ENCODE measurements at regions not wholly inside any gene's neighbourhood (a gene's known extent, or its start where the extent isn't known, plus 50 kb on each side); places are given as distances from the start of the nearest gene placed in this dataset.
A peak's percentile ranks its signal among the peaks of the same experiment; 100 is the strongest.

- no peak overlapping the region for H3K27ac ChIP-seq (ENCODE audit: low read depth, low read length, poor library complexity, severe bottlenecking)
- no peak for DNase-seq (ENCODE audit: low spot score)
- POLR2A ChIA-PET (ENCODE audit: low non-redundant PET) = no interaction called here
- no peak for TF ChIP-seq EZH2 (IDR thresholded peaks at IDR 0.05; ENCODE audit: borderline replicate concordance, low read depth, low read length, poor library complexity, severe bottlenecking)
- TF ChIP-seq, protein P1, sequence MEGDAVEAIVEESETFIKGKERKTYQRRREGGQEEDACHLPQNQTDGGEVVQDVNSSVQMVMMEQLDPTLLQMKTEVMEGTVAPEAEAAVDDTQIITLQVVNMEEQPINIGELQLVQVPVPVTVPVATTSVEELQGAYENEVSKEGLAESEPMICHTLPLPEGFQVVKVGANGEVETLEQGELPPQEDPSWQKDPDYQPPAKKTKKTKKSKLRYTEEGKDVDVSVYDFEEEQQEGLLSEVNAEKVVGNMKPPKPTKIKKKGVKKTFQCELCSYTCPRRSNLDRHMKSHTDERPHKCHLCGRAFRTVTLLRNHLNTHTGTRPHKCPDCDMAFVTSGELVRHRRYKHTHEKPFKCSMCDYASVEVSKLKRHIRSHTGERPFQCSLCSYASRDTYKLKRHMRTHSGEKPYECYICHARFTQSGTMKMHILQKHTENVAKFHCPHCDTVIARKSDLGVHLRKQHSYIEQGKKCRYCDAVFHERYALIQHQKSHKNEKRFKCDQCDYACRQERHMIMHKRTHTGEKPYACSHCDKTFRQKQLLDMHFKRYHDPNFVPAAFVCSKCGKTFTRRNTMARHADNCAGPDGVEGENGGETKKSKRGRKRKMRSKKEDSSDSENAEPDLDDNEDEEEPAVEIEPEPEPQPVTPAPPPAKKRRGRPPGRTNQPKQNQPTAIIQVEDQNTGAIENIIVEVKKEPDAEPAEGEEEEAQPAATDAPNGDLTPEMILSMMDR (conservative IDR thresholded peaks at IDR 0.05; ENCODE audit: low read depth, low read length) = no peak
- H3K36me3 ChIP-seq (ENCODE audit: insufficient read depth, low read length, poor library complexity, severe bottlenecking) = no peaks in the 10 kb centered on the region
- intact Hi-C loops (cut with micrococcal nuclease; ENCODE audit: unreplicated experiment) = no loop called here
- no peaks in the 10 kb centered on the region for H3K9me3 ChIP-seq (ENCODE audit: low read depth, low read length, poor library complexity, severe bottlenecking)
- H3K27me3 ChIP-seq (replicated peaks; ENCODE audit: insufficient read depth, low read depth, low read length, poor library complexity) = peaks cover 7% of the 10 kb centered on the region
- BruUV-seq (replicated peaks) = no TSS peak
- CTCF ChIA-PET = no interaction called here
- H3K4me3 ChIP-seq (ENCODE audit: low read depth, low read length, poor library complexity, severe bottlenecking) = no peak overlapping the region
- H3K4me1 ChIP-seq (ENCODE audit: insufficient read depth, low read length, poor library complexity, severe bottlenecking) = no peaks in the 10 kb centered on the region
Measured at GRCh38 chr1:11407301-11407994, 71.5 kb upstream of the DISP3 start.

- no TSS peak for BruUV-seq (replicated peaks)
- CTCF ChIA-PET = no interaction called here
Measured at GRCh38 chr1:11412141-11412540, 66.8 kb upstream of the DISP3 start.

GRCh38 chr1:11413986-11414391, 65.0 kb upstream of the DISP3 start:
- Histone ChIP-seq H3K4me1 (ENCODE audit: insufficient read depth, low read length, poor library complexity, severe bottlenecking) (peaks cover 7% of the 10 kb centered on the region), H3K27ac (ENCODE audit: low read depth, low read length, poor library complexity, severe bottlenecking) (no peak overlapping the region), H3K9me3 (ENCODE audit: low read depth, low read length, poor library complexity, severe bottlenecking) (no peaks in the 10 kb centered on the region), H3K4me3 (ENCODE audit: low read depth, low read length, poor library complexity, severe bottlenecking) (no peak overlapping the region), H3K27me3 (replicated peaks; ENCODE audit: insufficient read depth, low read depth, low read length, poor library complexity) (peaks cover 9% of the 10 kb centered on the region), H3K36me3 (ENCODE audit: insufficient read depth, low read length, poor library complexity, severe bottlenecking) (no peaks in the 10 kb centered on the region)
- no TSS peak for BruUV-seq (replicated peaks)
- TF ChIP-seq, protein P1 (conservative IDR thresholded peaks at IDR 0.05; ENCODE audit: low read depth, low read length) = no peak
- no peak for TF ChIP-seq EZH2 (IDR thresholded peaks at IDR 0.05; ENCODE audit: borderline replicate concordance, low read depth, low read length, poor library complexity, severe bottlenecking)
- ChIA-PET POLR2A (ENCODE audit: low non-redundant PET) (interaction anchor here (0.6 kb wide), 1 partner anchor 72 kb away, joined by 3 read pairs; no protein-coding TSS in a partner anchor), CTCF (no interaction called here)
- peak; percentile 30 for DNase-seq (ENCODE audit: low spot score)
- intact Hi-C loops (cut with micrococcal nuclease; ENCODE audit: unreplicated experiment) = no loop called here

More at GRCh38 chr1:11412141-11412540, 66.8 kb upstream of the DISP3 start:
- H3K9me3 ChIP-seq (ENCODE audit: low read depth, low read length, poor library complexity, severe bottlenecking) = no peaks in the 10 kb centered on the region
- POLR2A ChIA-PET (ENCODE audit: low non-redundant PET) = no interaction called here
- peaks cover 7% of the 10 kb centered on the region for H3K4me1 ChIP-seq (ENCODE audit: insufficient read depth, low read length, poor library complexity, severe bottlenecking)
- intact Hi-C loops (cut with micrococcal nuclease; ENCODE audit: unreplicated experiment) = no loop called here
- H3K4me3 ChIP-seq (ENCODE audit: low read depth, low read length, poor library complexity, severe bottlenecking) = no peak overlapping the region
- TF ChIP-seq EZH2 (IDR thresholded peaks at IDR 0.05; ENCODE audit: borderline replicate concordance, low read depth, low read length, poor library complexity, severe bottlenecking) = no peak
- TF ChIP-seq, protein P1 (conservative IDR thresholded peaks at IDR 0.05; ENCODE audit: low read depth, low read length) = no peak
- no peak overlapping the region for H3K27ac ChIP-seq (ENCODE audit: low read depth, low read length, poor library complexity, severe bottlenecking)
- DNase-seq (ENCODE audit: low spot score) = no peak
- no peaks in the 10 kb centered on the region for H3K36me3 ChIP-seq (ENCODE audit: insufficient read depth, low read length, poor library complexity, severe bottlenecking)
- peaks cover 9% of the 10 kb centered on the region for H3K27me3 ChIP-seq (replicated peaks; ENCODE audit: insufficient read depth, low read depth, low read length, poor library complexity)

Data from A673 (cell line).